Right renal cortex interstitium (tissue), 3 donors: ENCODE measurements at regions not wholly inside any gene's neighbourhood (a gene's known extent, or its start where the extent isn't known, plus 50 kb on each side); places are given as distances from the start of the nearest gene placed in this dataset.
"Not testable (repeated sequence)": the region's sequence is repeated elsewhere in the genome, so short reads cannot be mapped to it uniquely, and the experiment has no call there.

Experiments used
- DNase-seq, 3 donors: peaks; one replicate each; pipeline ENCODE4 v3.0.0-alpha.2; 2013; ENCODE audit warnings: low read depth in 3 of 3, low spot score in 2 of 3

GRCh38 chr12:92406404-92407070, 260.9 kb upstream of the BTG1 start:
- DNase-seq, result not testable (repeated sequence)

- DNase-seq, result not testable (repeated sequence)
These were observed 260.2 kb upstream of the BTG1 start for GRCh38 chr12:92405801-92406251.

- no peak for DNase-seq
These were observed 259.3 kb upstream of the BTG1 start for GRCh38 chr12:92404921-92405320.

- DNase-seq, result no peak
These were observed 258.7 kb upstream of the BTG1 start for GRCh38 chr12:92404259-92404894.

GRCh38 chr12:92403210-92404175, 257.8 kb upstream of the BTG1 start:
- DNase-seq, result no peak

GRCh38 chr12:92402415-92402814, 256.8 kb upstream of the BTG1 start:
- DNase-seq, result no peak

- no peak for DNase-seq
These were observed 254.4 kb upstream of the BTG1 start for GRCh38 chr12:92400006-92400405.

- DNase-seq, result no peak
These were observed 253.1 kb upstream of the BTG1 start for GRCh38 chr12:92398565-92399309.

- no peak for DNase-seq
These were observed 251.1 kb upstream of the BTG1 start for GRCh38 chr12:92396647-92397252.

GRCh38 chr12:92395322-92395721, 249.7 kb upstream of the BTG1 start:
- no peak for DNase-seq

- no peak for DNase-seq
These were observed 249.2 kb upstream of the BTG1 start for GRCh38 chr12:92394895-92395294.

GRCh38 chr12:92393504-92393903, 247.9 kb upstream of the BTG1 start:
- no peak for DNase-seq

- not testable (repeated sequence) for DNase-seq
These were observed 246.1 kb upstream of the BTG1 start for GRCh38 chr12:92391726-92392125.

GRCh38 chr12:92389466-92389865, 243.8 kb upstream of the BTG1 start:
- no peak for DNase-seq

- no peak for DNase-seq
These were observed 239.7 kb upstream of the BTG1 start for GRCh38 chr12:92385296-92385695.

- DNase-seq, result no peak
These were observed 238.9 kb upstream of the BTG1 start for GRCh38 chr12:92384571-92384970.

- DNase-seq, result no peak
These were observed 236.8 kb upstream of the BTG1 start for GRCh38 chr12:92382383-92382878.

- DNase-seq, result no peak
These were observed 236.2 kb upstream of the BTG1 start for GRCh38 chr12:92381856-92382255.

GRCh38 chr12:92378682-92379479, 233.2 kb upstream of the BTG1 start:
- DNase-seq, result no peak
